Heart right ventricle (tissue), 16 donors: ENCODE measurements at regions not wholly inside any gene's neighbourhood (a gene's known extent, or its start where the extent isn't known, plus 50 kb on each side); places are given as distances from the start of the nearest gene placed in this dataset.

Experiments used
- ATAC-seq, 8 donors: fragments of 200-7000 bp; cut with Tn5 transposase; one replicate each; pipeline ENCODE4 v1.9.1; 2020; ENCODE audit warnings: mild to moderate bottlenecking in 8 of 8, moderate library complexity in 8 of 8, moderate number of reproducible peaks in 1 of 8
- DNase-seq, 2 donors: peaks; one replicate each; pipeline ENCODE4 v3.0.0-alpha.2; 2020
- H3K27ac ChIP-seq, 10 donors: fragments of 200-600 bp; sonication (generic) in 2 of 10; one replicate each; pipeline versions ENCODE4 v1.5.0 to v1.8.0; 2020 to 2022; ENCODE audit warnings: mild to moderate bottlenecking in 3 of 10
- H3K27me3 ChIP-seq, 7 donors: fragments of 200-600 bp; one replicate each; pipeline ENCODE4 v1.8.0; 2021 to 2022; ENCODE audit warnings: mild to moderate bottlenecking in 2 of 7
- H3K36me3 ChIP-seq, 9 donors: fragments of 200-600 bp; sonication (generic) in 1 of 9; one replicate each; pipeline versions ENCODE4 v1.5.0 to v1.8.0; 2020 to 2022; ENCODE audit warnings: mild to moderate bottlenecking in 2 of 9
- H3K4me1 ChIP-seq, 9 donors: fragments of 200-600 bp; sonication (generic) in 1 of 9; one replicate each; pipeline versions ENCODE4 v1.5.0 to v1.8.0; 2020 to 2022; ENCODE audit warnings: mild to moderate bottlenecking in 4 of 9
- H3K4me3 ChIP-seq, 10 donors: fragments of 200-600 bp; sonication (generic) in 2 of 10; one replicate each; pipeline versions ENCODE4 v1.5.0 to v1.8.0; 2020 to 2022; ENCODE audit warnings: mild to moderate bottlenecking in 7 of 10, moderate library complexity in 2 of 10
- H3K9me3 ChIP-seq, 11 donors: fragments of 200-600 bp in 10 of 11; sonication (generic) in 2 of 11; one replicate each; pipeline versions ENCODE4 v1.5.0 to v1.8.0; 2013 to 2022; ENCODE audit warnings: mild to moderate bottlenecking in 2 of 11, control low read depth in 1 of 11, moderate library complexity in 1 of 11
- CTCF ChIP-seq, 9 donors: fragments of 200-600 bp; sonication (generic) in 2 of 9; IDR thresholded peaks; one replicate each; pipeline versions ENCODE4 v1.5.0 to v1.8.0; 2021 to 2022; ENCODE audit warnings: antibody characterized with exemption in 9 of 9, mild to moderate bottlenecking in 5 of 9, moderate library complexity in 1 of 9
- WGBS, 2 donors: extraction: QIAGEN DNeasy Blood & Tissue Kit; methylation state at CpG; one replicate each; pipeline ENCODE4 v1.1.7; 2013; ENCODE audit warnings: inconsistent platforms in 1 of 2; 5-methylcytosine and 5-hydroxymethylcytosine counted together
- intact Hi-C, 10 donors: fragments of 100-400 bp; cut with DNase I; formaldehyde crosslinking; loops; one replicate each; pipeline versions ENCODE4 v1.11.1 to v1.14.2; 2022
- donor health status: Arrhythmogenic right ventricular cardiomyopathy.
- donor health status: ischemic (EF 13 %, LVEDD 7.1; RV severe dilation, severe dysfunction).
- donor health status: healthy with polysubstance abuse.
- donor health status: DM: no; HTN: yes; CAD: no.
- donor health status: DM: no; HTN: no; CAD: no.
- donor health status: ischemic (EF 25% LVEDD 6.9; RV normal size, moderate dysfunction).
- donor health status: ischemic (EF 25% LVEDD 5.7; RV mildly dilated, moderate dysfunction).
- donor health status: healthy.
- donor health status: DM: yes; HTN: yes; CAD: no.
- donor health status: Ischemic cardiomyopathy.
- donor health status: ischemic (EF 35%, LVEDD 5.7; RV mildly dilated, moderate dysfunction).
- donor health status: nonischemic (EF 11% LVEDD 7.7; RV severe dilation, severe dysfunction).
- donor health status: DM: yes; HTN: yes; CAD: no.
- donor health status: PGD.
- donor health status: ischemic (EF 29% LVEDD 5.4; RV normal size, mild dysfunction).
- donor health status: nonischemic (EF 23%, LVEDD 6.1; RV moderate dilation, normal function).

DNA sequence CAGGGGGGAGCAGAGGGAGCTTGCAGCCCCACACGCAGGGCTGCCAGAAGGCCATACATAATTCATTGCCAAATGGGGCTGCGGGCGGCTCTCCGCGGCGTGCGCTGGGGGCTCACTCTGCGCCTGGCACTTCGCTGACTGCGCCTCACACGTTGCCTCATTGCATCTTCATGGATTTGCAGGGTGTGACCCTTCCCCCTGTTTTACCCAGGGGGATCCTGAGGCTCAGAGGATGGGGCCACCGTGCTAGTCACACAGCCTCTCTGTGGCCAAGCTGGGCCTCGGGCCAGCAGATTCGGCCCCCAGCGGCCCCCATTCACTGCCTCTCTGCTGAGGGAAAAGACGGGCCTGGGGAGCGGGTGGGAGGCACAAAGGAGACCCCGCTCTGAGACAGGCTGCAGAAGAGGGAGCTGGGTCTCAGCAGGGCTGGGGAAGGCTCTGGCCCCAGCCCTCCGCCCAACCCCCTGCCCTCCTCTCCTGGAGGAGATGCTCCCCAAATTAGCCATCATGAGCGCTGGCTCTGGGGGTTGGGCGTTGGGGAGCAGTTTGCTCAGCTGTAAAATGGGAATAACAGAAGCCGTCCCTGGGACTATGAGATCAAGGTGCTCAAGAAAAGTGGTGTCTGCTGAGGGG is 115.5 kb downstream of the C9orf50 start:
- Histone ChIP-seq H3K27ac (no peak overlapping the region), H3K36me3 (peaks cover 0 to 26% (median 0%) of the 10 kb centered on the region in 9 donors), H3K4me1 (peaks cover 0 to 10% (median 5%) of the 10 kb centered on the region in 9 donors), H3K27me3 (no peaks in the 10 kb centered on the region), H3K9me3 (peaks cover 0 to 8% (median 0%) of the 10 kb centered on the region in 11 donors), H3K4me3 (no peak overlapping the region)
- intact Hi-C loops: loop anchor here in 3 of 10 donors (5.0 to 10.0 kb wide), 4 partner anchors 42 to 99 kb away; no protein-coding TSS in a partner anchor
- WGBS, 2 donors: 77 to 80% methylated on average over 22 of the region's 22 CpGs
- DNase-seq: no peak
- TF ChIP-seq CTCF (IDR thresholded peaks at IDR 0.05): no peak
- no peak for ATAC-seq

- Histone ChIP-seq H3K36me3 (peaks cover 0 to 26% (median 0%) of the 10 kb centered on the region in 9 donors), H3K4me3 (no peak overlapping the region), H3K4me1 (peaks cover 0 to 20% (median 15%) of the 10 kb centered on the region in 9 donors), H3K9me3 (peaks cover 0 to under 1% (median 0%) of the 10 kb centered on the region in 11 donors), H3K27me3 (no peaks in the 10 kb centered on the region), H3K27ac (no peak overlapping the region)
- no peak for TF ChIP-seq CTCF (IDR thresholded peaks at IDR 0.05)
- 77 to 90% methylated on average over 1 of the region's 1 CpG for WGBS, 2 donors
- no peak for ATAC-seq
- no peak for DNase-seq
- intact Hi-C loops: loop anchor here in 5 of 10 donors (5.0 to 10.0 kb wide), 5 partner anchors 43 to 100 kb away; no protein-coding TSS in a partner anchor
Observed at GRCh38 chr9:129504404-129504803, 116.5 kb downstream of the C9orf50 start.

DNA sequence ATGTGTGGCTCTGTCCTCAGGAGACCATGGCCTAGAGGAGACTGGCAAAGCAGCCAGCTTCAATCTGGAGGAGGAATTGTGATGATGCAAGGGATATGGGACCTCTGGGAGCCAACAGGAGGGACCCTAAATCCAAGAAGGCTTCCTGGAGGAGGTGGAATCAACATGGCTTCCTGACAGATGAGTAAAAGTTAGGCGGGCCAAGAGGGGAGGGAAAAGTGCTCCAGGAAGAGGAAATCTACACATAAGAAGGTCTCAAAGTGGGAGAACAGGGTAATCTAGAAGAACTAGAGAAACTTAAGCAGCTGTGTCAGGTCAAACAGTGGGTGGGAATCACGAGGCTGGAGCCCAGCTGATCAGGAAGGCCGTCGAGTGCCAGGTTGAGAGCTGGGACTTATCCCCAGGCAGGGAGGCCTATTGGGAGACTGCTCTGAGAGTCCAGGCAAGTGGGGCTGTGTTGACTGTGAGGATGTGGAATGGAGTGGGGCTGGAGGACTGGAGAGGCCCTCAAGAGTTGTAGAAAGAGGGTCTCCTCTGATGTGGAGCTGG is 119.1 kb downstream of the C9orf50 start:
- ATAC-seq (no peak), DNase-seq (no peak)
- 60 to 64% methylated on average over 4 of the region's 4 CpGs for WGBS, 2 donors
- peaks cover 0 to 44% (median 37%) of the 10 kb centered on the region in 9 donors for H3K4me1 ChIP-seq
- no peaks in the 10 kb centered on the region for H3K27me3 ChIP-seq
- H3K27ac ChIP-seq: peak overlapping the region in 4 of 10 donors; percentile 2 to 100 (median 10)
- H3K36me3 ChIP-seq: peaks cover 0 to 26% (median 0%) of the 10 kb centered on the region in 9 donors
- intact Hi-C loops: loop anchor here in 5 of 10 donors (5.0 to 10.0 kb wide), 5 partner anchors 45 to 103 kb away; no protein-coding TSS in a partner anchor
- TF ChIP-seq CTCF (IDR thresholded peaks at IDR 0.05): no peak
- H3K4me3 ChIP-seq: no peak overlapping the region
- H3K9me3 ChIP-seq: no peaks in the 10 kb centered on the region

DNA sequence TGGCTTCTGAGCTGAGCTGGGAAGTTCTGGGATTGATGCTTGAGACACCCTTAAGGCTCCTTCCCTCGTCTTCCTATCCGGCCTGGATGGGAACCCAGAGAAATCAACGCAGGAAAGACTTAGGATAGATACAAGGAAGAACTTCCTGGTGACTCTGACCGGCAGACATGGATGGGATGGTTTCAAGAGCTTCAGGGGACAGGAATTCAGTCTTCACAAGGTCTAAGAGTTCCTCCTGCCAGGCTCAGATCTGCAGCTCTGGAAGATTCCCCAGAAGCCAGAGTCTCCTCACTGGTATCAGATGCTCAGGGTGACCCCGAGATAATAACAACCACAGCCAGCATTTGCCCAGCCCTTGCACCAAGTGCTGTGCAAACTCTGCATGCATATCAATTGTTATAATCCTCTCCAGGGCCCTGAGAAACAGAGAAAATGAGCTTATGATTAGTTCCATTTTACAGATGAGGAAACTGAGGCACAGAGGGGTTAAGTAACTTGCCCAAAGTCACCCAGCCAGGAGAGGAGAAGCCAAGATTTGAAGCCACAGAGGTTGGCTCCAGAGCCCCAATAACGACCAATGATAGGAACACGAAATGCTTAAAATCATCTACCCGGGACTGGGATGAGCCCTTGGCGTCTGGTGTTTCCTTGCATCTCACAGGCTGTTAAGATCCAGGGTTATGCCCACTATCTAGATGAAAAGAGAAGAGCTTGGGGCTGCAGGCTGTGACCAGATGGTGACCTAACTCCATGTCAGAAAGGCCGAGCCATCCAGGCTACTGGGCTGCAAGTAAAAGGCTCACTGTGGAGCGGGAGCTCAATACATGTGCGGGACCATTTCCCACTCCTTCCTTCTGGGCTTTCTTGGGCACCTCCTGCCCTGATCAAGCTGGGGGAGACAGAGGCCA is 119.8 kb downstream of the C9orf50 start:
- H3K4me3 ChIP-seq: no peak overlapping the region
- peaks cover 0 to 26% (median 0%) of the 10 kb centered on the region in 9 donors for H3K36me3 ChIP-seq
- H3K27me3 ChIP-seq: no peaks in the 10 kb centered on the region
- H3K27ac ChIP-seq: peak overlapping the region; percentile 50 to 100 (median 98)
- intact Hi-C loops: loop anchor here in 5 of 10 donors (5.0 to 10.0 kb wide), 5 partner anchors 46 to 104 kb away; no protein-coding TSS in a partner anchor
- peaks cover 3 to 50% (median 42%) of the 10 kb centered on the region in 9 donors for H3K4me1 ChIP-seq
- ATAC-seq: no peak
- TF ChIP-seq CTCF (IDR thresholded peaks at IDR 0.05): no peak
- no peak for DNase-seq
- no peaks in the 10 kb centered on the region for H3K9me3 ChIP-seq
- 83 to 90% methylated on average over 12 of the region's 12 CpGs for WGBS, 2 donors
